ENCODE measurements at regions not wholly inside any gene's neighbourhood (a gene's known extent, or its start where the extent isn't known, plus 50 kb on each side); places are given as distances from the start of the nearest gene placed in this dataset.

DNA sequence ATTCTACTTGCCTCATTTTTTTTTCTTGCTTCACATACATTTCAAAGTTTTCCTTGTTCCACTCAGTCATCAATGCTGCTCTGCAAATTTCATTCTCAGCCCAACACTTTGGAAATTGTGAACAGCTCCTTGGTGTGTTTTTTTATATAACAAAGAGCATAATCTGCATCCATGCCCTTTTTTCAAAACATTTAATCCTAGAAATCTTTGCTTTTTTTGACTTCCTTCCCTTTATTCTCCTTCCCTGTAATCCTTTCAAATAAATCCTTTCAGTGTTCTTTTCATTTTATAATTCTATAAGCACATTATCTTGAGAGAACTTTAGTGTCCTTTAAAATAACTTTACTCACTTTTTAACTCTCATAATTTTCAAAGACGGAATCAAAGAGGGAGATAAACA lies 1150.8 kb downstream of the SI start:
- DNase-seq, result no peak

- DNase-seq, result no peak
These were observed 1153.7 kb downstream of the SI start for GRCh38 chr3:163924600-163924999.

DNA sequence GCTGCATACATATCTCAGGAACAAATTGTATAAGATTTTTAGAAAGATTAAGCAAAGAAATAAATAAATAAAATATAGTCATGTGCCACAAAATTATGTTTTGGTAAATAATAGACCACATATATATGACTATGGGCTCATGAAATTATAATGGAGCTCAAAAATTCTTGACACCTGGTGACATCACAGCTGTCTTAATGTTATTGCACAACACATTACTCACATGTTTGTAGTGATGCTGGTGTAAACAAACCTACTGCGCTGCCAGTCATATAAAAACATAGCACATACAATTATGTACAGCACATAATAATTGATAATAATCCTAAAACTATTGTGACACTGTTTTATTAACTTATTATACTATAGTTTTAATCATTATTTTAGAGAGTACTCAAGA lies 1159.1 kb downstream of the SI start:
- DNase-seq, result no peak

DNA sequence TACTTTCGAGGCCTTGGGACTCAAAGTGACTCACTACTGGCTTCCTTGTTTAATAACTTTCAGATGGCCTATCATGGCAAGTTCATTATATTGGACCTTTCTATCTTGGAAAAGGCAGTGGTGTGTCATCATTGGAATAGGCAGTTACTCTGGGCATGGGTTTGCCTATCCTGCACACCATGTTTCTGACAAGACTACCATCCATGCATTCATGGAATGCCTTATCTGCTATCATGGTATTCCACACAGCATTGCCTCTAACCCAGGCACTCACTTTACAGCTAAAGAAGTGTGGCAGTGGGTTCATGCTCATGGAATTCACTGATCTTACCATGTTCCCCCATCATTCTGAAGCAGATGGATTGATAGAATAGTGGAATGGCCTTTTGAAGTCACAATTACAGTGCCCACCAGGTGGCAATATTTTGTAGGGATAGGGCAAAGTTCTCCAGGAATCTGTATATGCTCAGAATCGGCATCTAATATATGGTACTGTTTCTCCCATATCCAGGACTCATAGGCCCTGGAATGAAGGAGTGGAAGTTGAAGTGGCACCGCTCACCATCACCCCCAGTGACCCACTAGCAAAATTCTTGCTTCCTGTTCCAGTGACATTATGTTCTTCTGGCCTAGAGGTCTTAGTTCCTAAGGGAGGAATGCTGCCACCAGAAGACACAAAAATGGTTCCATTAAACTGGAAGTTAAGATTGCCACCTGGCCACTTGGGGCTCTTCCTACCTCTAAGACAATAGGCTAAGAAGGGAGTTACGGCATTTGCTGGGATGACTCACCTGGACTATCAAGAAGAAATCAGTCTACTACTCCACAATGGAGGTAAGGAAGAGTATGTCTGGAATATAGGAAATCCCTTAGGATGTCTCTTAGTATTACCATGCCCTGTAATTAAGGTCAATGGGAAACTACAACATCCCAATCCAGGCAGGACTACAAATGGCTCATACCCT lies 1161.4 kb downstream of the SI start:
- no peak for DNase-seq

- no peak for DNase-seq
These were observed 1163.0 kb downstream of the SI start for GRCh38 chr3:163915280-163915679.

- no peak for DNase-seq
These were observed 1163.7 kb downstream of the SI start for GRCh38 chr3:163914567-163914966.

DNA sequence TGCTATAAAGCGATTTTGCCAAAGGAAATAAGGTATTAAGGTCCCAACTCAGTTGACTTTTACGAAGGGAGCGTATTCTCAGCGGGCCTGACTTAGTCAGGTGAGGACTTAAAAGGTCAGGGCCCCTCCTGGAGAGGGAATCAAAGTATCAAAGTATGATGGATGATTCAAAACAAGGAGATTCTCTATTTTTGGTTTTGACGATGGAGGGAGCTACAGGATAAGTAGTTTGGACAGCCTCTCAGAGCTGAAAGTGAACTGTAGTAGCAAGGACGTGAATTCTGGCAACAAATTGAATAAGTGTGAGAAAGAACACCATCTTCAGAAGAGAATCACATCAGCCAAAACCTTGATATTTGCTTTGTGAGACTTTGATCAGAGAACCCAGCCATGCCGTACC lies 1186.5 kb downstream of the SI start:
- DNase-seq, result no peak

GRCh38 chr3:163890661-163891060 lies 1187.6 kb downstream of the SI start:
- no peak for DNase-seq

GRCh38 chr3:163879172-163879571 lies 1199.1 kb downstream of the SI start:
- no peak for DNase-seq

- DNase-seq, result no peak
These were observed 1199.9 kb downstream of the SI start for GRCh38 chr3:163878396-163878795.

- no peak for DNase-seq
These were observed 1200.5 kb downstream of the SI start for GRCh38 chr3:163877805-163878204.

GRCh38 chr3:163863146-163863545 lies 1215.2 kb downstream of the SI start:
- no peak for DNase-seq

DNA sequence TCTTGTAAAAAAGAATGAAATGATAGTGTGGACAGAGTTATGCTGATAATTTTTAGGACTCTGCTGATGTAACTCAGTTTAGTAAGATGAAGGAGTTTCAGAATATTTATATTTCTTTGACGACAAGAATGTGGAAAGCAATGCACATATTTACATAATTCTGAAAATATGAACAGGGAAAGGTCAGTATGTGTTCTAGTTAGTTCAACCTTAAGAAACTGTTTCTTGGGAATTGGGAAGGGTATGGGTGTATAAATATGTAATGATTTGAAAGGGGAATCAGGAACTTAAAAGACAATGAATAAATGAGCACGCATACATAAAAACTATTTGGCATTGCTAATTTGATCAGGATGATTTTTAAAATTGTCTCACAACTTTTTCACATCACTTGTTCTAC lies 1226.1 kb downstream of the SI start:
- DNase-seq, result no peak

DNA sequence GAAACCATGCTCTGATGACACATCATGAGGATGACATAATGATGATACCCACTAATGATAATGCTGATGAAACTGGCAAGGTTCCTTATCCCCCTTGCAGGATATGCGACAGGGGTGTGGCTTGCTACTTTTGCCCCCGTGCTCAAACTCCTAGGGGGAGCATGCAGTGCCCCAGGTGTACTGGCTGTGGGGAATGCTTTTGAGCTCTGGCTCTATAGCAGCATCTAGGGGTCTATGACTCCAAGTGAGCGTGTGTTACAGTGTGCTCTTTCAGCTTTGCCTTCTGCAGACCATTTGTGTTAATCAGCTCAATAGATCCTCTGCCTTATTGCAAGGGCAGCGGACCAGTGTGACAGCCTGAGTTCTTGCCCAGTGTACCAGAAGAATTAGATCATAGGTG lies 1239.5 kb downstream of the SI start:
- DNase-seq, result no peak

- DNase-seq, result no peak
These were observed 1245.7 kb downstream of the SI start for GRCh38 chr3:163832547-163832946.

DNA sequence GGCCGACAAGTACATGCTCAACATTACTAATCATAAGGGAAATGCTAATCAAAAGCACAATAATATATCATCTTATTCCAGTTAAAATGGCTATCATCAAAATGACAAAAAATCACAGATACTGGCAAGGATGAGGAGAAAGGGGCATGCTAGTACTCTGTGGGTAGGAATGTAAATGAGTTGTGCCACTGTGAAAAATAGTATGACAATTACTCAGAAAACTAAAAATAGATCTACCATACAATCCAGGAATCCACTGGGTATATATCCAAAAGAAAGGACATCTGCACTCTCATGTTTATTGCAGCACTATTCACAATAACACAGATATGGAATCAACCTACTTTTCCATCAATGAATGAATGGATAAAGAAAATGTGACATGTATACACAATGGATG lies 1256.5 kb downstream of the SI start:
- no peak for DNase-seq

DNA sequence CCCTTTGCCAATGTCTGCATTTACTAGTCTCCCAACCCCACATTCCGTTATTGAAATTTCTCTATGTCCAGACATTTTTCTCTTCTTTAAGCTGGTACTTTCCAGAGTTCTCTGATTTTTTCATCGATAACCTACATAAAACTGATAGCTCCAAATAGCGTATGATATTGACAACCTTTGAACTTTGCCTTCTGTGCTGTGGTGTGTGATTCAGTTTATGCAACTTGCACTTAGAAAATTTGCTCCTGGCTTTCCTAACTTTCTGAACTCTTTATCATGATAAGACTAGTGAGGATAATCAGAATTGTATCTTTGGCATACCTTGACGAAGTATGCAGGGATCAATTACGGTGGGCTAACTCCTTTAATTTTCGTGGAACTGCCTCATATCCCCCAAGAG lies 1261.3 kb downstream of the SI start:
- no peak for DNase-seq

- DNase-seq, result no peak
These were observed 1264.4 kb downstream of the SI start for GRCh38 chr3:163813935-163814334.

- no peak for DNase-seq
These were observed 1266.3 kb downstream of the SI start for GRCh38 chr3:163812006-163812405.

GRCh38 chr3:163809540-163809993 lies 1268.7 kb downstream of the SI start:
- DNase-seq, result no peak

DNA sequence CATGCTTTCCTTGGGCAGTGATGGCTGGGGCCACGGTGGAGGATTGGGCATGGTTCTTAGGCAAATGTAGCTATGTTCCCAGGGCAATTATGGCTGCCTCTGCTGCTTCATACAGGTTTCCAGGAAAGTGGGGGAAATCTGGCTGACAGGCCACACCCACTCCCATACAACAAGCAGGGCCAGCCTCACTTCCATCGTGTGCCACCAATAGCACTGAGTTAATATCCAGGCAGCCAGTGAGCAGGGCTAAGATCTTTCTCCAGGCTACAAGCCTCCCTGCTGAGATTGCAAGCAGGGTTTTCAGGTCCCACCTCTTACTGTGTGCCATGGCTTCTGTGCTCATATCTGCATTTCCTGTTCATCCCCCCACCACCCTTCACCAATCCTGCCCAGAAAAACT lies 1291.9 kb downstream of the SI start:
- no peak for DNase-seq

GRCh38 chr3:163785693-163786092 lies 1292.6 kb downstream of the SI start:
- no peak for DNase-seq

DNA sequence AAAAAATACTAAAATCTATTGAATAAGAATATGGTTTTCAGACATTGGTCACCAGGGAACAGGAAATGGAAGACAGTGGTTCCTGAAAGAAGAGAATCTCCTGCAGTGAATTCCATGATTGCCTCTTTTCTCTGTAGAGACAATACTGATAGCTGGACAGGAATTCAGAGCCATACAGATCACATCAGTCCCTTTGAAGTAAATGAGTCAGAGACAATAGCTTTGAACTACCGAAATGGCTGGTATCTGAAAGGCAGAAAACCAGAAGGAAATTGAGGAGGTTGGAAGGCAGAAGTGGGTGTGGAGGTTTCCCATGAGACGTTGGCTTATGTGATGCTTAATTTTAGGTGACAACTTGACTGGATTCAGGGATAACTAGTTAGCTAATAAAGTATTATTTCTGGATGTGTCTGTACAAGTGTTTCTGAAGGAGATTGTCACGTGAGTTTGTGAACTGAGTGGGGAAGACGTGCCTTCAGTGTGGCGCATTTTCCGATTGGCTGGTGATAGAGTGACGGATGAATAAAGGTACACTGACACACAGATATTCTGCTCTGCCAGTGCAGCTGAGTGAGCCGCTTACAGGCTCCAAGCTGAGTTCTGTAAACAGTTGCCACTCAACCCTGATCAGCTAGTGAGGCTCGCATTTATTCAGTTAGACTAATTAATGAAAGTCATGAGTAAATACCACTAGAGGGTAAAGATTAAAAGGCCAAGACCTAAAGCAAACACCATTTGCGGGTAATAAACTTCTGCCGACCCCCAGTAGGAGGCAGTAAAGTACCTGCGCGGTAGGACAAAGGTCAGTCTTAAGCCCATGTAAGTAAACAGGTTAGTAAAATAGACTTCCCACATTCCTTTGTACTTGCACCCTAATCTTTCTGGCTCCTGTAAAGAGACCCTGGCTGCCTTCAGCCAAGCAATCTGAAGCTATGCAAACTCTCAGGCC lies 1298.6 kb downstream of the SI start:
- DNase-seq, result no peak

GRCh38 chr3:163776743-163777142 lies 1301.6 kb downstream of the SI start:
- no peak for DNase-seq

All from activated CD4-positive, alpha-beta T cell treated with anti-CD3 and anti-CD28 coated beads, Interleukin-10, Interleukin-2, amounts not matched to agents 100 ng/mL and 50 ng/mL, durations not matched to agents 16 hours and 8 hours (primary cell).